ENCODE measurements at regions not wholly inside any gene's neighbourhood (a gene's known extent, or its start where the extent isn't known, plus 50 kb on each side); places are given as distances from the start of the nearest gene placed in this dataset.

- TF ChIP-seq TEAD1 (CRISPR knock-in tag; IDR thresholded peaks at IDR 0.05) (peak; percentile 77 to 97), SAFB2 (IDR thresholded peaks at IDR 0.05; ENCODE audit: borderline replicate concordance, low read depth, low read length, severe bottlenecking) (no peak)
Measured at GRCh38 chr12:98439981-98440581, 75.3 kb upstream of the TMPO start (continued).

GRCh38 chr12:98446060-98446459, 69.3 kb upstream of the TMPO start:
- no peak for ATAC-seq

GRCh38 chr12:98446682-98447081, 68.7 kb upstream of the TMPO start:
- H3K9ac ChIP-seq (ENCODE audit: insufficient read depth in 1 of 2, low read depth in 2 of 2, low read length in 2 of 2): no peak overlapping the region
- in situ Hi-C loops (cut with MboI): no loop called here
- BruUV-seq (replicated peaks): no TSS peak
- no peaks in the 10 kb centered on the region; the same call in 1 of the 2 replicates for H4K20me1 ChIP-seq (replicated peaks; ENCODE audit: control insufficient read depth, insufficient read depth, low read length)
- H2AFZ ChIP-seq (ENCODE audit: low read depth, low read length): no peak overlapping the region
- H3K36me3 ChIP-seq (ENCODE audit: control insufficient read depth, insufficient read depth, low read length): no peaks in the 10 kb centered on the region
- WGBS (ENCODE audit: insufficient coverage, low coverage, missing lambda C conversion rate): 5% methylated on average over 1 of the region's 1 CpG
- intact Hi-C loops (cut with micrococcal nuclease): no loop called here
- H3K9me1 ChIP-seq (ENCODE audit: control insufficient read depth, insufficient read depth, low read length): no peaks in the 10 kb centered on the region
- H3K9me3 ChIP-seq (replicated peaks; ENCODE audit: control insufficient read depth, insufficient read depth, low read depth, low read length): no peaks in the 10 kb centered on the region
- POLR2A ChIA-PET: no interaction called here
- peaks cover 22 to 24% of the 10 kb centered on the region in 2 experiments for H3K27me3 ChIP-seq (ENCODE audit: control insufficient read depth in 2 of 2, insufficient read depth in 2 of 2, low read length in 2 of 2)
- H3K4me2 ChIP-seq (ENCODE audit: insufficient read depth, low read length): no peak overlapping the region
- no peaks in the 10 kb centered on the region for H3K4me1 ChIP-seq (replicated peaks in 1 of 2; ENCODE audit: control insufficient read depth in 2 of 2, insufficient read depth in 2 of 2, low read length in 2 of 2)
- H3K27ac ChIP-seq (ENCODE audit: extremely low read depth, low read depth, low read length): no peak overlapping the region
- FAIRE-seq: no peak
- no peak for ATAC-seq
- H3K4me3 ChIP-seq: no peak overlapping the region
- no peak for DNase-seq (ENCODE audit: extremely low read depth in 1 of 4, low spot score in 3 of 4)
- CTCF ChIA-PET (ENCODE audit: low intra/inter-chr PET ratio): no interaction called here
- H3K79me2 ChIP-seq (ENCODE audit: control insufficient read depth, insufficient read depth, low read length): no peaks in the 10 kb centered on the region
- TF ChIP-seq ZC3H4 (CRISPR knock-in tag; IDR thresholded peaks at IDR 0.05; ENCODE audit: borderline replicate concordance) (no peak), ZNF436 (CRISPR knock-in tag; IDR thresholded peaks at IDR 0.05) (no peak), ZBTB1 (CRISPR knock-in tag; IDR thresholded peaks at IDR 0.05; ENCODE audit: borderline replicate concordance, low read depth) (no peak), CC2D1A (IDR thresholded peaks at IDR 0.05) (no peak), ZBTB26 (CRISPR knock-in tag; IDR thresholded peaks at IDR 0.05) (no peak), NCOA4 (IDR thresholded peaks at IDR 0.05; ENCODE audit: partially characterized antibody) (no peak), ETS2 (tag; IDR thresholded peaks at IDR 0.05; ENCODE audit: borderline replicate concordance, poor library complexity, severe bottlenecking) (no peak), ZBTB49 (CRISPR knock-in tag; IDR thresholded peaks at IDR 0.05; ENCODE audit: borderline replicate concordance) (no peak)

More at GRCh38 chr12:98446060-98446459, 69.3 kb upstream of the TMPO start:
- H2AFZ ChIP-seq (ENCODE audit: low read depth, low read length): no peak overlapping the region
- H3K9ac ChIP-seq (ENCODE audit: insufficient read depth in 1 of 2, low read depth in 2 of 2, low read length in 2 of 2): no peak overlapping the region
- H3K36me3 ChIP-seq (ENCODE audit: control insufficient read depth, insufficient read depth, low read length): no peaks in the 10 kb centered on the region
- FAIRE-seq (no peak), DNase-seq (ENCODE audit: extremely low read depth in 1 of 4, low spot score in 3 of 4) (no peak)
- H3K4me2 ChIP-seq (ENCODE audit: insufficient read depth, low read length): no peak overlapping the region
- peaks cover 24% of the 10 kb centered on the region in 2 experiments for H3K27me3 ChIP-seq (ENCODE audit: control insufficient read depth in 2 of 2, insufficient read depth in 2 of 2, low read length in 2 of 2)
- TF ChIP-seq ZNF121 (CRISPR knock-in tag; conservative IDR thresholded peaks at IDR 0.05): no peak
- no peaks in the 10 kb centered on the region for H3K9me1 ChIP-seq (ENCODE audit: control insufficient read depth, insufficient read depth, low read length)
- H3K27ac ChIP-seq (ENCODE audit: extremely low read depth, low read depth, low read length): no peak overlapping the region
- 0% methylated on average over 1 of the region's 1 CpG for WGBS (ENCODE audit: insufficient coverage, low coverage, missing lambda C conversion rate)
- H3K4me3 ChIP-seq: no peak overlapping the region
- CTCF ChIA-PET (ENCODE audit: low intra/inter-chr PET ratio): no interaction called here
- no TSS peak for BruUV-seq (replicated peaks)
- POLR2A ChIA-PET: interaction anchor here (0.6 to 0.7 kb wide), 2 partner anchors 21 to 1765 kb away, joined by 3 read pairs; no protein-coding TSS in a partner anchor
- no peaks in the 10 kb centered on the region for H3K4me1 ChIP-seq (replicated peaks in 1 of 2; ENCODE audit: control insufficient read depth in 2 of 2, insufficient read depth in 2 of 2, low read length in 2 of 2)
- H4K20me1 ChIP-seq (replicated peaks; ENCODE audit: control insufficient read depth, insufficient read depth, low read length): no peaks in the 10 kb centered on the region; the same call in 1 of the 2 replicates
- no peaks in the 10 kb centered on the region for H3K9me3 ChIP-seq (replicated peaks; ENCODE audit: control insufficient read depth, insufficient read depth, low read depth, low read length)
- in situ Hi-C loops (cut with MboI) (no loop called here), intact Hi-C loops (cut with micrococcal nuclease) (no loop called here)
- H3K79me2 ChIP-seq (ENCODE audit: control insufficient read depth, insufficient read depth, low read length): no peaks in the 10 kb centered on the region

All from K562 (cell line).